Posterior cingulate gyrus (tissue), 11 donors: ENCODE measurements at regions not wholly inside any gene's neighbourhood (a gene's known extent, or its start where the extent isn't known, plus 50 kb on each side); places are given as distances from the start of the nearest gene placed in this dataset.
"Not testable (repeated sequence)": the region's sequence is repeated elsewhere in the genome, so short reads cannot be mapped to it uniquely, and the experiment has no call there.

Experiments
- DNase-seq, 10 donors: peaks; one replicate each; pipeline versions ENCODE4 v3.0.0 to v3.0.0-alpha.2; 2020 to 2021; ENCODE audit warnings: mixed read lengths in 3 of 10
- intact Hi-C: fragments of 100-400 bp; cut with DNase I; formaldehyde crosslinking; loops from one replicate; pipeline ENCODE4 v1.15.1; 2023

- intact Hi-C loops, result no loop called here
- DNase-seq, result no peak
Measured at GRCh38 chr5:100693481-100693880, 158.3 kb downstream of the FAM174A start.

- intact Hi-C loops, result no loop called here
- no peak for DNase-seq
Measured at GRCh38 chr5:100694100-100694499, 158.9 kb downstream of the FAM174A start.

GRCh38 chr5:100697970-100698369, 162.8 kb downstream of the FAM174A start:
- DNase-seq, result no peak
- intact Hi-C loops, result no loop called here

GRCh38 chr5:100706776-100707175, 171.6 kb downstream of the FAM174A start:
- intact Hi-C loops, result no loop called here
- DNase-seq, result no peak

- no peak for DNase-seq
- intact Hi-C loops, result no loop called here
Measured at GRCh38 chr5:100708645-100709171, 173.5 kb downstream of the FAM174A start.

- intact Hi-C loops, result no loop called here
- no peak for DNase-seq
Measured at GRCh38 chr5:100709771-100710170, 174.6 kb downstream of the FAM174A start.

- DNase-seq, intact Hi-C loops: not testable (repeated sequence)
Measured at GRCh38 chr5:100714780-100715179, 179.6 kb downstream of the FAM174A start.

GRCh38 chr5:100722657-100723056, 180.4 kb downstream of the ST8SIA4 start:
- intact Hi-C loops, result no loop called here
- DNase-seq, result no peak

- intact Hi-C loops, result no loop called here
- DNase-seq, result no peak
Measured at GRCh38 chr5:100723229-100723628, 179.9 kb downstream of the ST8SIA4 start.

GRCh38 chr5:100726116-100726515, 177.0 kb downstream of the ST8SIA4 start:
- intact Hi-C loops, result no loop called here
- DNase-seq, result no peak

GRCh38 chr5:100731768-100732167, 171.3 kb downstream of the ST8SIA4 start:
- intact Hi-C loops, result no loop called here

GRCh38 chr5:100746730-100747129, 156.4 kb downstream of the ST8SIA4 start:
- intact Hi-C loops, result no loop called here
- no peak for DNase-seq

More at GRCh38 chr5:100731768-100732167, 171.3 kb downstream of the ST8SIA4 start:
- DNase-seq, result no peak

- intact Hi-C loops, result no loop called here
- no peak for DNase-seq
Measured at GRCh38 chr5:100749771-100750284, 153.3 kb downstream of the ST8SIA4 start.

- intact Hi-C loops, result no loop called here
- DNase-seq, result no peak
Measured at GRCh38 chr5:100755435-100755834, 147.6 kb downstream of the ST8SIA4 start.
